Left lung (tissue), 4 donors: ENCODE measurements at regions not wholly inside any gene's neighbourhood (a gene's known extent, or its start where the extent isn't known, plus 50 kb on each side); places are given as distances from the start of the nearest gene placed in this dataset.

Experiments
- ATAC-seq: fragments of 200-7000 bp; cut with Tn5 transposase; one replicate; pipeline ENCODE4 v1.9.1; 2020; ENCODE audit warnings: moderate library complexity
- DNase-seq, 4 donors: peaks; one replicate each; pipeline ENCODE4 v3.0.0-alpha.2; 2013 to 2020
- H3K27ac ChIP-seq, 2 donors: fragments of 200-600 bp; sonication (generic) in 1 of 2; one replicate each; pipeline versions ENCODE4 v1.5.0 to v1.8.0; 2020 to 2021
- H3K27me3 ChIP-seq, 2 donors: fragments of 200-600 bp; sonication (generic) in 1 of 2; one replicate each; pipeline versions ENCODE4 v1.5.0 to v1.8.0; 2020 to 2021
- H3K36me3 ChIP-seq, 2 donors: fragments of 200-600 bp; sonication (generic) in 1 of 2; one replicate each; pipeline versions ENCODE4 v1.5.0 to v1.8.0; 2020 to 2021
- H3K4me1 ChIP-seq, 2 donors: fragments of 200-600 bp; one replicate each; pipeline ENCODE4 v1.8.0; 2021
- H3K4me3 ChIP-seq, 2 donors: fragments of 200-600 bp; sonication (generic) in 1 of 2; one replicate each; pipeline versions ENCODE4 v1.5.0 to v1.8.0; 2020 to 2021; ENCODE audit warnings: mild to moderate bottlenecking in 1 of 2
- H3K9me3 ChIP-seq, 2 donors: fragments of 200-600 bp; sonication (generic) in 1 of 2; one replicate each; pipeline versions ENCODE4 v1.5.0 to v1.8.0; 2020 to 2021
- CTCF ChIP-seq, 2 donors: fragments of 200-600 bp; sonication (generic) in 1 of 2; IDR thresholded peaks; one replicate each; pipeline versions ENCODE4 v1.5.0 to v1.8.0; 2021; ENCODE audit warnings: antibody characterized with exemption in 2 of 2
- intact Hi-C, 2 donors: fragments of 100-400 bp; cut with DNase I; formaldehyde crosslinking; loops; one replicate each; pipeline versions ENCODE4 v1.11.2 to v1.14.2; 2022
- donor health status: DM: no; HTN: yes; CAD: no.
- donor health status: DM: no; HTN: no; CAD: no.

DNA sequence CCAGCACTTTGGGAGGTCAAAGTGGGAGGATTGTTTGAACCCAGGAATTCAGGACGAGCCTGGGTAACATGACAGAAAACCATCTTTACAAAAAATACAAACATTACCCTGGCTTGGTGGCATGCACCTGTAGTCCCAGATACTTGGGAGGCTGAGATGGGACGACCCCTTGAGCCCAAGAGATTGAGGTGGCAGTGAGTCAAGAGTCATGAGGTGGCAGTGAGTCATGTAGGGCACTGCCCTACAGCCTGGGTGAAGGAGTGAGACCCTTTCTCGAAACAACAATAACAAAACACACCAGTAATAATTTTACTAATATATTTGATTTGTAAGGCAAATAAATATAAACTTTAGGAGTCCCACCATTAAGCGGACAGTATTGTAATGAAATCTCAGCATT is 1906.2 kb downstream of the NCAM2 start:
- no peaks in the 10 kb centered on the region for H3K4me1 ChIP-seq
- H3K36me3 ChIP-seq = no peaks in the 10 kb centered on the region
- no peaks in the 10 kb centered on the region for H3K9me3 ChIP-seq
- H3K27me3 ChIP-seq = no peaks in the 10 kb centered on the region
- TF ChIP-seq CTCF (IDR thresholded peaks at IDR 0.05) = no peak
- H3K27ac ChIP-seq = no peak overlapping the region
- DNase-seq (no peak), ATAC-seq (no peak)
- intact Hi-C loops = no loop called here
- no peak overlapping the region for H3K4me3 ChIP-seq

GRCh38 chr21:22925032-22925431 is 1926.8 kb downstream of the NCAM2 start:
- Histone ChIP-seq H3K4me1 (no peaks in the 10 kb centered on the region), H3K4me3 (no peak overlapping the region), H3K36me3 (no peaks in the 10 kb centered on the region), H3K27me3 (no peaks in the 10 kb centered on the region), H3K27ac (no peak overlapping the region), H3K9me3 (peaks cover 0 to 4% of the 10 kb centered on the region in 2 donors)
- DNase-seq (no peak), ATAC-seq (no peak)
- TF ChIP-seq CTCF (IDR thresholded peaks at IDR 0.05) = no peak
- intact Hi-C loops = no loop called here

DNA sequence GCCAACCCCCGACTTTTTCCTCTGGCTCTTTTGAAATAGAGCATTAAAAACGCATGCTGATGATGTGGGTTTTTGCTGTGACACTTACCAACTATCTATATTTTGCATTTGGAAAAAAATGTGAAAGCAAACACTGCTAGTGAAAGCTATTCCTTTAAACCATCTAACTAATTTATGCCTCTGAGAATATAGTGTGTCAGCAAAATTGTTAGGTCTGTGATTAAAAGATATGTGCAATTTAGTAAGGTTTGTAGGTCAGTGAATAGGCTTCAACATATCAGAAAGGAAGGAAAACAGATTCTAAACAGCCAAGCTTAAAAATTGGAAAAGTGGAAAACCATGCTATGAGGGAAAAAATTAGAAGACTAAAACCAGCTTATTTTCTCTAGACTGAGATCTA is 1929.3 kb downstream of the NCAM2 start:
- TF ChIP-seq CTCF (IDR thresholded peaks at IDR 0.05) = no peak
- intact Hi-C loops = no loop called here
- H3K4me1 ChIP-seq = no peaks in the 10 kb centered on the region
- peaks cover 0 to 9% of the 10 kb centered on the region in 2 donors for H3K9me3 ChIP-seq
- ATAC-seq = no peak
- no peak overlapping the region for H3K27ac ChIP-seq
- no peaks in the 10 kb centered on the region for H3K36me3 ChIP-seq
- DNase-seq = no peak
- no peak overlapping the region for H3K4me3 ChIP-seq
- no peaks in the 10 kb centered on the region for H3K27me3 ChIP-seq

DNA sequence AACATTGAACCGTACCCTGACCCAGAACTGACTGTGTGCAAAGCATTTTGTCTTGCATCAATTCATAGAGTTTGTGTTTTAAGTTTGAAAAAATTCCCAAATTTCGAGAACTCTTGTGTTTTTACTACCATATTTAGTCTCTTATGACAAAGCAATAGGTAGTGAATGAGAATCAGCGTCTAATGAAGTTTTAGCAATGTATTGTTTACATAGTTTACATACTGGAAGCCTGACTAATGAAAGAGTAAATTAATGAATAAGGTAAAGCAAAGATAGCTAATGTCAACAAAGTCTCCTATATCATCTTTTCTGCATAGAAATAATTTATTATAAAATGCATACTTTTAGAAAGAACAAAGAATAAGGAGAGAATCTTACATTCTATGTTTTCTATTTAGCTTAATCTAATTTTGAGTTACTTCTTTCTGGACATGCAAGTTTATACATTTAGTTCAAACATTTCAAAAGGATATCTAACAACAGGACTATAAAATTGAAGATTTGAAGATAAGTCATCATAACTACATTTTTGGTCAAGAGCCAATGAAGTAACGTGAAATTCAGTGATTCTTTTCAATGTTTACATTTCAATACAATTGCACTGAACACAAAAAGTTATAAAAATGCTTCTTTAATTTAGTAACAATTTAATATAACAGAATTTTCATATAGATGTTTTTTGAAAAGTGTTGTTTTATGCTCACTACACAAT is 1943.7 kb downstream of the NCAM2 start:
- no peak overlapping the region for H3K27ac ChIP-seq
- H3K27me3 ChIP-seq = no peaks in the 10 kb centered on the region
- H3K4me3 ChIP-seq = no peak overlapping the region
- DNase-seq (no peak), ATAC-seq (no peak)
- no peak for TF ChIP-seq CTCF (IDR thresholded peaks at IDR 0.05)
- H3K36me3 ChIP-seq = no peaks in the 10 kb centered on the region
- no peaks in the 10 kb centered on the region for H3K4me1 ChIP-seq
- no peaks in the 10 kb centered on the region for H3K9me3 ChIP-seq
- intact Hi-C loops = no loop called here

DNA sequence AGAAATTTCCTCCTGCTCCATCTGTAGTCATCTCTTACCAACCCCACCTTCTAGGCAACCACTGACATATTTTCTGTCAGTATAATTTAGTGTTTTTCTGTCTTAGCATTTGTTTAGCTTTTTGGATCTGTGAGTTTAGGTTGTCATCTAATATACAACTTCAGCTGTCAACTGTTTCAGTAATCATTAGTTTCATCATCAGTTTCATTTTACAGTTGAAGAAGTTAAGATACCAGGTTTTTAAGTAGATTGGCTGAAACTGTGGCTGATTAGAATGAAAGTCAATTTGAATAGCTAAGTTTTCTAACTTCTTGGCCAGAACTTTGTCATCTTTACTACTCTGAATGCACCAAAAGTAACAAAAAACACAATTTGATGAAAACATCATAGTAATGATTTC is 1957.3 kb downstream of the NCAM2 start:
- DNase-seq (no peak), ATAC-seq (no peak)
- H3K9me3 ChIP-seq = peaks cover 0 to 2% of the 10 kb centered on the region in 2 donors
- TF ChIP-seq CTCF (IDR thresholded peaks at IDR 0.05) = no peak
- no peak overlapping the region for H3K4me3 ChIP-seq
- no peaks in the 10 kb centered on the region for H3K4me1 ChIP-seq
- no peak overlapping the region for H3K27ac ChIP-seq
- H3K36me3 ChIP-seq = no peaks in the 10 kb centered on the region
- intact Hi-C loops = no loop called here
- no peaks in the 10 kb centered on the region for H3K27me3 ChIP-seq
